Duodenal mucosa (tissue), 2 donors: ENCODE measurements at regions not wholly inside any gene's neighbourhood (a gene's known extent, or its start where the extent isn't known, plus 50 kb on each side); places are given as distances from the start of the nearest gene placed in this dataset.

Experiments
- H3K27ac ChIP-seq: one replicate; pipeline ENCODE4 v1.7.0; 2013; ENCODE audit warnings: low read depth, low read length
- H3K27me3 ChIP-seq, 2 donors: one replicate each; pipeline ENCODE4 v1.7.0; 2013; ENCODE audit warnings: low read length in 2 of 2, control low read depth in 1 of 2; ENCODE audit not compliant: insufficient read depth in 2 of 2, control insufficient read depth in 1 of 2
- H3K36me3 ChIP-seq, 2 donors: one replicate each; pipeline ENCODE4 v1.7.0; 2013; ENCODE audit warnings: low read length in 2 of 2, control low read depth in 1 of 2; ENCODE audit not compliant: insufficient read depth in 2 of 2, control insufficient read depth in 1 of 2
- H3K4me1 ChIP-seq, 2 donors: one replicate each; pipeline ENCODE4 v1.7.0; 2013; ENCODE audit warnings: low read length in 2 of 2, control low read depth in 1 of 2; ENCODE audit not compliant: insufficient read depth in 2 of 2, control insufficient read depth in 1 of 2
- H3K4me3 ChIP-seq, 2 donors: one replicate each; pipeline ENCODE4 v1.7.0; 2013; ENCODE audit warnings: low read length in 2 of 2, low read depth in 1 of 2
- H3K9ac ChIP-seq, 2 donors: one replicate each; pipeline ENCODE4 v1.7.0; 2013; ENCODE audit warnings: low read length in 2 of 2, low read depth in 1 of 2
- H3K9me3 ChIP-seq, 2 donors: one replicate each; pipeline ENCODE4 v1.7.0; 2013; ENCODE audit warnings: low read length in 2 of 2, control low read depth in 1 of 2; ENCODE audit not compliant: control insufficient read depth in 1 of 2

- Histone ChIP-seq H3K9ac (no peak overlapping the region), H3K36me3 (no peaks in the 10 kb centered on the region), H3K27me3 (no peaks in the 10 kb centered on the region), H3K27ac (no peak overlapping the region), H3K4me3 (no peak overlapping the region), H3K4me1 (no peaks in the 10 kb centered on the region), H3K9me3 (no peaks in the 10 kb centered on the region)
Observed at GRCh38 chr16:74143171-74143570, 153.4 kb upstream of the PSMD7 start.

- Histone ChIP-seq H3K4me1 (no peaks in the 10 kb centered on the region), H3K9me3 (no peaks in the 10 kb centered on the region), H3K27me3 (no peaks in the 10 kb centered on the region), H3K4me3 (no peak overlapping the region), H3K36me3 (no peaks in the 10 kb centered on the region), H3K27ac (no peak overlapping the region), H3K9ac (no peak overlapping the region)
Observed at GRCh38 chr16:74141015-74141414, 155.6 kb upstream of the PSMD7 start.

- H3K9me3 ChIP-seq, result no peaks in the 10 kb centered on the region
- no peak overlapping the region for H3K27ac ChIP-seq
- no peak overlapping the region for H3K4me3 ChIP-seq
- no peaks in the 10 kb centered on the region for H3K36me3 ChIP-seq
- H3K4me1 ChIP-seq, result no peaks in the 10 kb centered on the region
- H3K9ac ChIP-seq, result no peak overlapping the region
- no peaks in the 10 kb centered on the region for H3K27me3 ChIP-seq
Observed at GRCh38 chr16:74140557-74140956, 156.1 kb upstream of the PSMD7 start.

GRCh38 chr16:74123826-74124225 is 172.8 kb upstream of the PSMD7 start:
- H3K4me3 ChIP-seq, result no peak overlapping the region
- no peaks in the 10 kb centered on the region for H3K9me3 ChIP-seq
- H3K36me3 ChIP-seq, result no peaks in the 10 kb centered on the region
- H3K27ac ChIP-seq, result no peak overlapping the region
- no peaks in the 10 kb centered on the region for H3K27me3 ChIP-seq
- no peaks in the 10 kb centered on the region for H3K4me1 ChIP-seq
- H3K9ac ChIP-seq, result no peak overlapping the region

- Histone ChIP-seq H3K27me3 (no peaks in the 10 kb centered on the region), H3K9me3 (no peaks in the 10 kb centered on the region), H3K27ac (no peak overlapping the region), H3K4me3 (no peak overlapping the region), H3K4me1 (no peaks in the 10 kb centered on the region), H3K9ac (no peak overlapping the region), H3K36me3 (no peaks in the 10 kb centered on the region)
Observed at GRCh38 chr16:74123195-74123594, 173.4 kb upstream of the PSMD7 start.

GRCh38 chr16:74117798-74118197 is 178.8 kb upstream of the PSMD7 start:
- no peaks in the 10 kb centered on the region for H3K9me3 ChIP-seq
- no peaks in the 10 kb centered on the region for H3K36me3 ChIP-seq
- no peak overlapping the region for H3K4me3 ChIP-seq
- no peaks in the 10 kb centered on the region for H3K27me3 ChIP-seq
- no peak overlapping the region for H3K9ac ChIP-seq
- no peak overlapping the region for H3K27ac ChIP-seq
- no peaks in the 10 kb centered on the region for H3K4me1 ChIP-seq

GRCh38 chr16:74113545-74113944 is 183.1 kb upstream of the PSMD7 start:
- H3K4me1 ChIP-seq, result no peaks in the 10 kb centered on the region
- no peaks in the 10 kb centered on the region for H3K27me3 ChIP-seq
- H3K4me3 ChIP-seq, result no peak overlapping the region
- H3K36me3 ChIP-seq, result no peaks in the 10 kb centered on the region
- H3K27ac ChIP-seq, result no peak overlapping the region
- no peak overlapping the region for H3K9ac ChIP-seq
- H3K9me3 ChIP-seq, result no peaks in the 10 kb centered on the region

- no peak overlapping the region for H3K9ac ChIP-seq
- no peaks in the 10 kb centered on the region for H3K9me3 ChIP-seq
- no peaks in the 10 kb centered on the region for H3K27me3 ChIP-seq
- H3K4me1 ChIP-seq, result no peaks in the 10 kb centered on the region
- no peak overlapping the region for H3K27ac ChIP-seq
- no peaks in the 10 kb centered on the region for H3K36me3 ChIP-seq
- H3K4me3 ChIP-seq, result no peak overlapping the region
Observed at GRCh38 chr16:74111456-74111982, 185.1 kb upstream of the PSMD7 start.

GRCh38 chr16:74107795-74108610 is 188.6 kb upstream of the PSMD7 start:
- no peak overlapping the region for H3K27ac ChIP-seq
- H3K4me3 ChIP-seq, result peak overlapping the region; percentile 38 to 51
- no peaks in the 10 kb centered on the region for H3K9me3 ChIP-seq
- no peaks in the 10 kb centered on the region for H3K27me3 ChIP-seq
- H3K9ac ChIP-seq, result no peak overlapping the region
- H3K4me1 ChIP-seq, result no peaks in the 10 kb centered on the region
- no peaks in the 10 kb centered on the region for H3K36me3 ChIP-seq

GRCh38 chr16:74104022-74104421 is 192.6 kb upstream of the PSMD7 start:
- H3K9ac ChIP-seq, result no peak overlapping the region
- no peaks in the 10 kb centered on the region for H3K36me3 ChIP-seq
- H3K9me3 ChIP-seq, result no peaks in the 10 kb centered on the region
- no peaks in the 10 kb centered on the region for H3K4me1 ChIP-seq
- H3K27ac ChIP-seq, result no peak overlapping the region
- no peaks in the 10 kb centered on the region for H3K27me3 ChIP-seq
- no peak overlapping the region for H3K4me3 ChIP-seq
